ENCODE measurements at regions not wholly inside any gene's neighbourhood (a gene's known extent, or its start where the extent isn't known, plus 50 kb on each side); places are given as distances from the start of the nearest gene placed in this dataset.

GRCh38 chr3:82715091-82715856, 953.8 kb upstream of the GBE1 start:
- Histone ChIP-seq H3K4me2 (ENCODE audit: low read length) (no peak overlapping the region), H3K27me3 (ENCODE audit: control insufficient read depth, insufficient read depth, low read length) (no peaks in the 10 kb centered on the region), H3K4me1 (no peaks in the 10 kb centered on the region), H3K4me3 (ENCODE audit: low read depth, low read length) (no peak overlapping the region), H3K9ac (no peak overlapping the region), H2AFZ (no peak overlapping the region), H3K36me3 (ENCODE audit: control insufficient read depth, insufficient read depth, low read length) (no peaks in the 10 kb centered on the region), H3K9me3 (ENCODE audit: control insufficient read depth, low read length) (no peaks in the 10 kb centered on the region), H3K79me2 (no peaks in the 10 kb centered on the region), H3K27ac (no peak overlapping the region)
- TF ChIP-seq CTCF (IDR thresholded peaks at IDR 0.05): no peak

- Histone ChIP-seq H3K4me2 (ENCODE audit: low read length) (no peak overlapping the region), H3K4me1 (no peaks in the 10 kb centered on the region), H3K27ac (no peak overlapping the region), H3K79me2 (no peaks in the 10 kb centered on the region), H3K27me3 (ENCODE audit: control insufficient read depth, insufficient read depth, low read length) (no peaks in the 10 kb centered on the region), H3K9me3 (ENCODE audit: control insufficient read depth, low read length) (no peaks in the 10 kb centered on the region), H3K4me3 (ENCODE audit: low read depth, low read length) (no peak overlapping the region), H3K9ac (no peak overlapping the region), H2AFZ (no peak overlapping the region), H3K36me3 (ENCODE audit: control insufficient read depth, insufficient read depth, low read length) (no peaks in the 10 kb centered on the region)
- no peak for TF ChIP-seq CTCF (IDR thresholded peaks at IDR 0.05)
Measured at GRCh38 chr3:82707035-82707434, 945.6 kb upstream of the GBE1 start.

- no peaks in the 10 kb centered on the region for H3K79me2 ChIP-seq
- H2AFZ ChIP-seq: no peak overlapping the region
- no peaks in the 10 kb centered on the region for H3K4me1 ChIP-seq
- TF ChIP-seq CTCF (IDR thresholded peaks at IDR 0.05): no peak
- H3K9ac ChIP-seq: no peak overlapping the region
- H3K27ac ChIP-seq: no peak overlapping the region
- no peaks in the 10 kb centered on the region for H3K36me3 ChIP-seq (ENCODE audit: control insufficient read depth, insufficient read depth, low read length)
- H3K27me3 ChIP-seq (ENCODE audit: control insufficient read depth, insufficient read depth, low read length): no peaks in the 10 kb centered on the region
- H3K4me2 ChIP-seq (ENCODE audit: low read length): no peak overlapping the region
- H3K4me3 ChIP-seq (ENCODE audit: low read depth, low read length): no peak overlapping the region
- no peaks in the 10 kb centered on the region for H3K9me3 ChIP-seq (ENCODE audit: control insufficient read depth, low read length)
Measured at GRCh38 chr3:82685761-82686160, 924.3 kb upstream of the GBE1 start.

GRCh38 chr3:82676356-82677026, 915.0 kb upstream of the GBE1 start:
- H3K9me3 ChIP-seq (ENCODE audit: control insufficient read depth, low read length): no peaks in the 10 kb centered on the region
- no peak for TF ChIP-seq CTCF (IDR thresholded peaks at IDR 0.05)
- H3K27me3 ChIP-seq (ENCODE audit: control insufficient read depth, insufficient read depth, low read length): no peaks in the 10 kb centered on the region
- no peak overlapping the region for H3K4me3 ChIP-seq (ENCODE audit: low read depth, low read length)
- H3K4me2 ChIP-seq (ENCODE audit: low read length): no peak overlapping the region
- no peaks in the 10 kb centered on the region for H3K36me3 ChIP-seq (ENCODE audit: control insufficient read depth, insufficient read depth, low read length)
- H3K79me2 ChIP-seq: no peaks in the 10 kb centered on the region
- H3K4me1 ChIP-seq: no peaks in the 10 kb centered on the region
- H2AFZ ChIP-seq: no peak overlapping the region
- H3K9ac ChIP-seq: no peak overlapping the region
- H3K27ac ChIP-seq: no peak overlapping the region
